ENCODE measurements at regions not wholly inside any gene's neighbourhood (a gene's known extent, or its start where the extent isn't known, plus 50 kb on each side); places are given as distances from the start of the nearest gene placed in this dataset.

DNA sequence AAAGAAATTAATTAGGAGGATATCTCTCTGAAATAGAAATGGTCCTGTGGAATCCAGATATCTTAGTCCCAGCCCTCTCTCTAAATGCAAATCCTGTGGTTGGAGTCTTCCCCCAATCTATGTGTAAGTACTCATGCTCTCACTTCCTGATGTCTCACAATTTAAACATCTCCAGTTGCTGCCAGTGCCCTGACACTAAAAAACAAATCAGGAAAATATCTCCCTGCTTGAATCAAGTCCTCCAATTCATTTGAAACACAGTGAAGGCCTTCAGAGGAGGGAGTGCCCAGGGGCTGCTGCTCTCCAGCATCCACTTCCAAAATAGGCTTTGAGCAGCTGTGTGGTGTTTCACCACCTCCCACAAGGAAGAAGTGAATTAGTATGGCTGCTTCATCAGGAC lies 413.8 kb downstream of the RAD51AP2 start:
- no peak overlapping the region for H2AFZ ChIP-seq (replicated peaks)
- H3K9me3 ChIP-seq (ENCODE audit: low read depth): no peaks in the 10 kb centered on the region
- H3K9ac ChIP-seq: no peak overlapping the region
- H3K79me2 ChIP-seq (ENCODE audit: low read depth): no peaks in the 10 kb centered on the region
- Mint-ChIP-seq H3K4me3 (no peak overlapping the region), H3K36me3 (no peaks in the 10 kb centered on the region), H3K4me1 (no peaks in the 10 kb centered on the region), H3K27ac (no peak overlapping the region), H3K9me3 (no peaks in the 10 kb centered on the region), H3K27me3 (ENCODE audit: insufficient read depth, low read depth) (no peaks in the 10 kb centered on the region)
- H3K4me3 ChIP-seq: no peak overlapping the region
- H3K4me1 ChIP-seq: no peaks in the 10 kb centered on the region
- no peaks in the 10 kb centered on the region for H4K20me1 ChIP-seq (ENCODE audit: low read depth)
- H3F3A ChIP-seq (ENCODE audit: low read depth): no peaks in the 10 kb centered on the region
- no peak overlapping the region for H3K4me2 ChIP-seq
- no peaks in the 10 kb centered on the region for H3K27me3 ChIP-seq
- TF ChIP-seq, protein P1, sequence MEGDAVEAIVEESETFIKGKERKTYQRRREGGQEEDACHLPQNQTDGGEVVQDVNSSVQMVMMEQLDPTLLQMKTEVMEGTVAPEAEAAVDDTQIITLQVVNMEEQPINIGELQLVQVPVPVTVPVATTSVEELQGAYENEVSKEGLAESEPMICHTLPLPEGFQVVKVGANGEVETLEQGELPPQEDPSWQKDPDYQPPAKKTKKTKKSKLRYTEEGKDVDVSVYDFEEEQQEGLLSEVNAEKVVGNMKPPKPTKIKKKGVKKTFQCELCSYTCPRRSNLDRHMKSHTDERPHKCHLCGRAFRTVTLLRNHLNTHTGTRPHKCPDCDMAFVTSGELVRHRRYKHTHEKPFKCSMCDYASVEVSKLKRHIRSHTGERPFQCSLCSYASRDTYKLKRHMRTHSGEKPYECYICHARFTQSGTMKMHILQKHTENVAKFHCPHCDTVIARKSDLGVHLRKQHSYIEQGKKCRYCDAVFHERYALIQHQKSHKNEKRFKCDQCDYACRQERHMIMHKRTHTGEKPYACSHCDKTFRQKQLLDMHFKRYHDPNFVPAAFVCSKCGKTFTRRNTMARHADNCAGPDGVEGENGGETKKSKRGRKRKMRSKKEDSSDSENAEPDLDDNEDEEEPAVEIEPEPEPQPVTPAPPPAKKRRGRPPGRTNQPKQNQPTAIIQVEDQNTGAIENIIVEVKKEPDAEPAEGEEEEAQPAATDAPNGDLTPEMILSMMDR (IDR thresholded peaks at IDR 0.05): no peak
- TF ChIP-seq EZH2 (IDR thresholded peaks at IDR 0.05) (no peak), EZH2phosphoT487 (IDR thresholded peaks at IDR 0.05) (no peak)
- no peak for DNase-seq (ENCODE audit: low spot score)
- no peak overlapping the region for H3K27ac ChIP-seq
- no peaks in the 10 kb centered on the region for H3K36me3 ChIP-seq

DNA sequence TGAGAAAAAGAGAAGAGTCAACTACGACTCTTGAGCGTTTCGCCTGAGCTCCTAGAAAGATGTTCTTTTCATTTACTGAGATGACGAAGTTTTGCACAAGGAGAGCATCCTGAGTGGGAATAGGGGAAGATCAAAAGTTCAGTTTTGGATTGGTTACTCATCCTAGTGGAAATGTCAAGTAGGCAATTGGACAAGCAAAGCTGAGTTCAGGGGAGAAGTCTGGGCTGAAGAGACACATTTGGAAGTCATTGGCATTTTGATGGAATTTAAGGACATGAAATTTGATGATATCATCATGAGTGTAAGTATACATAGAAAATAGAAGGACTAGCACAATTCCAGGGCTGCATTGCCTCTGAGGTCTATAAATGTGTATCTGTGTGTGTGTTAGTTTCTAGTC lies 416.6 kb downstream of the RAD51AP2 start:
- H3K4me2 ChIP-seq: no peak overlapping the region
- no peaks in the 10 kb centered on the region for H3K9me3 ChIP-seq (ENCODE audit: low read depth)
- Mint-ChIP-seq H3K9me3 (no peaks in the 10 kb centered on the region), H3K4me1 (no peaks in the 10 kb centered on the region), H3K27me3 (ENCODE audit: insufficient read depth, low read depth) (no peaks in the 10 kb centered on the region), H3K36me3 (no peaks in the 10 kb centered on the region), H3K4me3 (no peak overlapping the region), H3K27ac (no peak overlapping the region)
- H3K36me3 ChIP-seq: no peaks in the 10 kb centered on the region
- TF ChIP-seq EZH2phosphoT487 (IDR thresholded peaks at IDR 0.05) (no peak), EZH2 (IDR thresholded peaks at IDR 0.05) (no peak)
- TF ChIP-seq, protein P1 (IDR thresholded peaks at IDR 0.05): no peak
- H3K27me3 ChIP-seq: no peaks in the 10 kb centered on the region
- H3K9ac ChIP-seq: no peak overlapping the region
- no peak overlapping the region for H3K4me3 ChIP-seq
- H2AFZ ChIP-seq (replicated peaks): no peak overlapping the region
- DNase-seq (ENCODE audit: low spot score): no peak
- no peaks in the 10 kb centered on the region for H4K20me1 ChIP-seq (ENCODE audit: low read depth)
- no peaks in the 10 kb centered on the region for H3K79me2 ChIP-seq (ENCODE audit: low read depth)
- no peaks in the 10 kb centered on the region for H3F3A ChIP-seq (ENCODE audit: low read depth)
- no peak overlapping the region for H3K27ac ChIP-seq
- no peaks in the 10 kb centered on the region for H3K4me1 ChIP-seq

DNA sequence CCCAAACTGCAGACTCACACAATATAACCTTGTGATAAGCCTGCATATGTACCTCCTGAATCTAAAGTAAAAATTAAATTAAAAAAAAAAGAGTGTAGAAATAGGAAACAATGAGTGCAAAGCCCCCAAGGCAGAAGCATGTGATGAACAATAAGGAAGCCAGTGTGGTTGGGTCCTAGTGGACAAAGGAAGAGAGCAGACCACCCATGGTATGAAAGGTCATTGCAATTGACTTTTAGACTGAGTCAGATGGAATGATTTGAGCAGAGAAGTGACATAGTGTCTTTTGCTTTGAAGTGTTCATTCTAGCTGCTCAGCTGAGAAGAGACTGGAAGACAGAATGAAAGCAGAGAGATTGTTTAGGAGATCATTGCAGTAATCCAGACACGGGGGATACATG lies 417.1 kb downstream of the RAD51AP2 start:
- Histone ChIP-seq H3K79me2 (ENCODE audit: low read depth) (no peaks in the 10 kb centered on the region), H3K4me3 (no peak overlapping the region), H3K4me2 (no peak overlapping the region), H3K27ac (no peak overlapping the region), H3K9ac (no peak overlapping the region), H3F3A (ENCODE audit: low read depth) (no peaks in the 10 kb centered on the region), H4K20me1 (ENCODE audit: low read depth) (no peaks in the 10 kb centered on the region), H3K27me3 (no peaks in the 10 kb centered on the region), H3K9me3 (ENCODE audit: low read depth) (no peaks in the 10 kb centered on the region), H2AFZ (replicated peaks) (no peak overlapping the region), H3K4me1 (no peaks in the 10 kb centered on the region), H3K36me3 (no peaks in the 10 kb centered on the region)
- no peak for DNase-seq (ENCODE audit: low spot score)
- TF ChIP-seq, protein P1 (IDR thresholded peaks at IDR 0.05): no peak
- TF ChIP-seq EZH2 (IDR thresholded peaks at IDR 0.05) (no peak), EZH2phosphoT487 (IDR thresholded peaks at IDR 0.05) (no peak)
- Mint-ChIP-seq H3K27ac (no peak overlapping the region), H3K9me3 (no peaks in the 10 kb centered on the region), H3K27me3 (ENCODE audit: insufficient read depth, low read depth) (no peaks in the 10 kb centered on the region), H3K4me3 (no peak overlapping the region), H3K4me1 (no peaks in the 10 kb centered on the region), H3K36me3 (no peaks in the 10 kb centered on the region)

DNA sequence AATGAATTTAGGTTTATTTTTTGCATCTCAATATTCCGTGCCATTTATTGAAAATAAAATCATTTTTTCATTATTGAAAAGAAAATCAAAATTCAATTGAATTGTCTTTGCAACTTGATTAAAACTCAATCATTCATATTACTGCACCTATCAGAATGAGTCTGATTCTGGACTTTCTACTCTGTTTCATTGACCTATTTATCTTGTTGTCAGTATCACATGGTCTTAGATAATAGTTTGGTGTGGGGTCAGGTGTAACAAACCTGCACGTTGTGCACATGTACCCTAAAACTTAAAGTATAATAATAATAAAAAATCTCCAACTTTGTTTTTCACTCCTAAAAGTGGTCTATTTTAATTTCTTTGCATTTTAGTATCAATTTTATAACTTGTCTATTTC lies 422.9 kb downstream of the RAD51AP2 start:
- Histone ChIP-seq H3K36me3 (no peaks in the 10 kb centered on the region), H2AFZ (replicated peaks) (no peak overlapping the region), H3K9ac (no peak overlapping the region), H3K4me3 (no peak overlapping the region), H3K27ac (no peak overlapping the region), H3F3A (ENCODE audit: low read depth) (no peaks in the 10 kb centered on the region), H3K27me3 (no peaks in the 10 kb centered on the region), H3K79me2 (ENCODE audit: low read depth) (no peaks in the 10 kb centered on the region), H4K20me1 (ENCODE audit: low read depth) (no peaks in the 10 kb centered on the region), H3K9me3 (ENCODE audit: low read depth) (no peaks in the 10 kb centered on the region), H3K4me2 (no peak overlapping the region), H3K4me1 (no peaks in the 10 kb centered on the region)
- Mint-ChIP-seq H3K27ac (no peak overlapping the region), H3K27me3 (ENCODE audit: insufficient read depth, low read depth) (peaks cover 3% of the 10 kb centered on the region), H3K4me3 (no peak overlapping the region), H3K36me3 (no peaks in the 10 kb centered on the region), H3K9me3 (no peaks in the 10 kb centered on the region), H3K4me1 (peaks cover 7% of the 10 kb centered on the region)
- DNase-seq (ENCODE audit: low spot score): no peak
- TF ChIP-seq EZH2 (IDR thresholded peaks at IDR 0.05) (no peak), EZH2phosphoT487 (IDR thresholded peaks at IDR 0.05) (no peak)
- TF ChIP-seq, protein P1 (IDR thresholded peaks at IDR 0.05): no peak

Measured in neural progenitor cell (in vitro differentiated cells).